Loucy (cell line): ENCODE measurements at regions not wholly inside any gene's neighbourhood (a gene's known extent, or its start where the extent isn't known, plus 50 kb on each side); places are given as distances from the start of the nearest gene placed in this dataset.

Source experiments
- H2AFZ ChIP-seq: fragments of 200-600 bp; sonication (generic); 2 replicates; pipeline ENCODE4 v1.6.0; 2016; ENCODE audit warnings: antibody characterized with exemption, mild to moderate bottlenecking, low read length, moderate library complexity
- H3F3A ChIP-seq: fragments of 200-600 bp; 2 replicates; pipeline ENCODE4 v1.6.0; 2016; ENCODE audit warnings: antibody characterized with exemption, low read depth, mild to moderate bottlenecking
- H3K27me3 ChIP-seq: fragments of 200-600 bp; sonication (generic); 2 replicates; pipeline ENCODE4 v1.6.1; 2014; ENCODE audit warnings: low read length, mild to moderate bottlenecking; ENCODE audit not compliant: insufficient read depth, poor library complexity, severe bottlenecking
- H3K36me3 ChIP-seq: fragments of 200-600 bp; sonication (generic); 2 replicates; pipeline ENCODE4 v1.6.1; 2016; ENCODE audit warnings: low read length; ENCODE audit not compliant: insufficient read depth
- H3K4me1 ChIP-seq: fragments of 200-600 bp; sonication (generic); 2 replicates; pipeline ENCODE4 v1.5.1; 2014; ENCODE audit warnings: low read length, mild to moderate bottlenecking; ENCODE audit not compliant: insufficient read depth, poor library complexity, severe bottlenecking
- H3K4me2 ChIP-seq: fragments of 200-600 bp; sonication (generic); 2 replicates; pipeline ENCODE4 v1.6.0; 2014; ENCODE audit warnings: antibody characterized with exemption, low read length, low read depth, mild to moderate bottlenecking; ENCODE audit not compliant: poor library complexity, severe bottlenecking
- H3K4me3 ChIP-seq: fragments of 200-600 bp; sonication (generic); 2 replicates; pipeline ENCODE4 v1.5.1; 2014; ENCODE audit warnings: low read length, mild to moderate bottlenecking, mixed read lengths; ENCODE audit not compliant: poor library complexity, severe bottlenecking
- H3K79me2 ChIP-seq: fragments of 200-600 bp; sonication (generic); 2 replicates; pipeline ENCODE4 v1.6.1; 2014; ENCODE audit warnings: low read length; ENCODE audit not compliant: insufficient read depth
- H3K9ac ChIP-seq: fragments of 200-600 bp; sonication (generic); 2 replicates; pipeline ENCODE4 v1.6.0; 2014; ENCODE audit warnings: mild to moderate bottlenecking, low read depth, low read length, moderate library complexity; ENCODE audit not compliant: poor library complexity, severe bottlenecking
- H3K9me2 ChIP-seq: fragments of 200-600 bp; sonication (generic); replicated peaks from 2 replicates; pipeline ENCODE4 v1.6.1; 2016; ENCODE audit warnings: low read depth, low read length, mixed read lengths
- H3K9me3 ChIP-seq: fragments of 200-600 bp; sonication (generic); 2 replicates; pipeline ENCODE4 v1.6.1; 2014; ENCODE audit warnings: mild to moderate bottlenecking, antibody characterized with exemption, low read length, low read depth; ENCODE audit not compliant: insufficient read depth
- H4K20me1 ChIP-seq: fragments of 200-600 bp; sonication (generic); 2 replicates; pipeline ENCODE4 v1.6.0; 2014; ENCODE audit warnings: antibody characterized with exemption, low read length, mild to moderate bottlenecking; ENCODE audit not compliant: insufficient read depth, poor library complexity, severe bottlenecking
- EZH2phosphoT487 ChIP-seq: fragments of 200-600 bp; IDR thresholded peaks from 2 replicates; pipeline ENCODE4 v1.6.1; 2018; ENCODE audit warnings: antibody characterized with exemption, mild to moderate bottlenecking, moderate library complexity, borderline replicate concordance
- TF ChIP-seq, protein P1 (sequence below): fragments of 200-600 bp; sonication (generic); conservative IDR thresholded peaks from 2 replicates; pipeline ENCODE4 v1.5.1; 2014; ENCODE audit warnings: mild to moderate bottlenecking, antibody characterized with exemption, low read length

DNA sequence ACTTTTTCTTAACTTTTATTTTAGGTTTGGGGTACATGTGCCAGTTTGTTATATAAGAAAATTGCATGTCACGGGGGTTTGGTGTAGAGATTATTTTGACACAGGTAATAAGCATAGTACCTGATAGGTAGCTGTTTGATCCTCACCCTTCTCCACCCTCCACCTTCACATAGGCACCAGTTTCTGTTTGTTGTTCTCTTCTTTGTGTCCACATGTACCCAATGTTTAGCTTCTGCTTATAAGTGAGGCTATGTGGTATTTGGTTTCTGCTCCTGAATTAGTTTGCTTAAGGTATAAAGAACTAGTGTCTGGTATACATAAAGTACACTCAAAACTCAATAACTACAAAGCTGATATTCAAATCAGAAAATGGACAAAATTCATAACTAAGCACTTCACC is 654.6 kb upstream of the LINC00305 start:
- Histone ChIP-seq H3F3A (no peaks in the 10 kb centered on the region), H3K36me3 (no peaks in the 10 kb centered on the region), H3K4me2 (no peak overlapping the region), H3K4me3 (no peak overlapping the region), H4K20me1 (no peaks in the 10 kb centered on the region), H2AFZ (no peak overlapping the region), H3K9ac (no peak overlapping the region), H3K79me2 (no peaks in the 10 kb centered on the region), H3K9me3 (no peaks in the 10 kb centered on the region), H3K4me1 (no peaks in the 10 kb centered on the region), H3K27me3 (no peaks in the 10 kb centered on the region), H3K9me2 (no peaks in the 10 kb centered on the region)
- no peak for TF ChIP-seq EZH2phosphoT487
- TF ChIP-seq, protein P1, sequence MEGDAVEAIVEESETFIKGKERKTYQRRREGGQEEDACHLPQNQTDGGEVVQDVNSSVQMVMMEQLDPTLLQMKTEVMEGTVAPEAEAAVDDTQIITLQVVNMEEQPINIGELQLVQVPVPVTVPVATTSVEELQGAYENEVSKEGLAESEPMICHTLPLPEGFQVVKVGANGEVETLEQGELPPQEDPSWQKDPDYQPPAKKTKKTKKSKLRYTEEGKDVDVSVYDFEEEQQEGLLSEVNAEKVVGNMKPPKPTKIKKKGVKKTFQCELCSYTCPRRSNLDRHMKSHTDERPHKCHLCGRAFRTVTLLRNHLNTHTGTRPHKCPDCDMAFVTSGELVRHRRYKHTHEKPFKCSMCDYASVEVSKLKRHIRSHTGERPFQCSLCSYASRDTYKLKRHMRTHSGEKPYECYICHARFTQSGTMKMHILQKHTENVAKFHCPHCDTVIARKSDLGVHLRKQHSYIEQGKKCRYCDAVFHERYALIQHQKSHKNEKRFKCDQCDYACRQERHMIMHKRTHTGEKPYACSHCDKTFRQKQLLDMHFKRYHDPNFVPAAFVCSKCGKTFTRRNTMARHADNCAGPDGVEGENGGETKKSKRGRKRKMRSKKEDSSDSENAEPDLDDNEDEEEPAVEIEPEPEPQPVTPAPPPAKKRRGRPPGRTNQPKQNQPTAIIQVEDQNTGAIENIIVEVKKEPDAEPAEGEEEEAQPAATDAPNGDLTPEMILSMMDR = no peak

DNA sequence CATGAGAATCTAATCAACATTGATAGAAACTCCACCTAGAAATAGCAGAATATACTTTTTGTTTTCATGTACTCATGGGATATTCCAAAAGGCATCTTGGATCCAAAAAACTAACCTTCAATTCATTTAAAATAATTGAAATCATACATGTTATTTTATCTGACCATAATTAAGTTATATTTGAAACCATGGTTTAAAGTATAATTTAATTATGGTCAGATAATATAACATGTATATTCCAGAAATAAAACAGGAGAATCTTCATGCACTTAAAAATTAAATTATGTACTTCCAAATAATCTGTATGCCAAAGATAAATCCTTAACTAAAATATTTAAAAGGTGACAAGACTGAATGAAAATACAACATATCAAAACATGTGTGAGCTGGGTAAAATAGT is 651.3 kb upstream of the LINC00305 start:
- no peaks in the 10 kb centered on the region for H3K4me1 ChIP-seq
- no peak overlapping the region for H2AFZ ChIP-seq
- H3K79me2 ChIP-seq = no peaks in the 10 kb centered on the region
- no peak overlapping the region for H3K4me3 ChIP-seq
- H3K9ac ChIP-seq = no peak overlapping the region
- H3K9me2 ChIP-seq = no peaks in the 10 kb centered on the region
- H3F3A ChIP-seq = no peaks in the 10 kb centered on the region
- no peaks in the 10 kb centered on the region for H4K20me1 ChIP-seq
- H3K4me2 ChIP-seq = no peak overlapping the region
- no peak for TF ChIP-seq EZH2phosphoT487
- TF ChIP-seq, protein P1 = no peak
- no peaks in the 10 kb centered on the region for H3K9me3 ChIP-seq
- no peaks in the 10 kb centered on the region for H3K36me3 ChIP-seq
- H3K27me3 ChIP-seq = no peaks in the 10 kb centered on the region

DNA sequence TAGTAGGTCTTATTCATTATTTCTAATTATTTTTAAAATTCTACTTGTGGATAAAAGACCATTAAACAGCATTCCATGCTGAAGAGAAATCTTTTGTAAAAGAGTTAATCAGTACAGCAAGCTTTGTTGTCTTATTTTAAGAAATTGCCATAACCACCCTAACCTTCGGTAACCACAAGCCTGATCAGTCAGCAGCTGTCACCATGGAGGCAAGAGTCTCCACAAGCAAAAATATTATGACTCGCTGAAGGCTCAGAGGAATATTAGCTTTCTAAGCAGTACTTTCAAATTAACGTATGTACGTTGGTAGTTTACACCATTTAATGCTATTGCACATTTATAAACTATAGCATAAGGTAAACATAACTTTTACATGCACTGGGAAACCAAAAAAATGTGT is 650.5 kb upstream of the LINC00305 start:
- H3K9me2 ChIP-seq = no peaks in the 10 kb centered on the region
- no peaks in the 10 kb centered on the region for H3K79me2 ChIP-seq
- H4K20me1 ChIP-seq = no peaks in the 10 kb centered on the region
- H3K36me3 ChIP-seq = no peaks in the 10 kb centered on the region
- no peak overlapping the region for H2AFZ ChIP-seq
- H3K4me3 ChIP-seq = no peak overlapping the region
- H3K4me1 ChIP-seq = no peaks in the 10 kb centered on the region
- H3K9ac ChIP-seq = no peak overlapping the region
- TF ChIP-seq, protein P1 = no peak
- no peak for TF ChIP-seq EZH2phosphoT487
- no peaks in the 10 kb centered on the region for H3F3A ChIP-seq
- H3K27me3 ChIP-seq = no peaks in the 10 kb centered on the region
- no peak overlapping the region for H3K4me2 ChIP-seq
- no peaks in the 10 kb centered on the region for H3K9me3 ChIP-seq
